IPS DF 19.7 (cell line): ENCODE measurements at regions not wholly inside any gene's neighbourhood (a gene's known extent, or its start where the extent isn't known, plus 50 kb on each side); places are given as distances from the start of the nearest gene placed in this dataset.
"Not testable (repeated sequence)": the region's sequence is repeated elsewhere in the genome, so short reads cannot be mapped to it uniquely, and the experiment has no call there.

Source experiments
- DNase-seq: peaks from one replicate; pipeline ENCODE4 v3.0.0-alpha.2; 2013; ENCODE audit warnings: low read depth, low spot score

DNA sequence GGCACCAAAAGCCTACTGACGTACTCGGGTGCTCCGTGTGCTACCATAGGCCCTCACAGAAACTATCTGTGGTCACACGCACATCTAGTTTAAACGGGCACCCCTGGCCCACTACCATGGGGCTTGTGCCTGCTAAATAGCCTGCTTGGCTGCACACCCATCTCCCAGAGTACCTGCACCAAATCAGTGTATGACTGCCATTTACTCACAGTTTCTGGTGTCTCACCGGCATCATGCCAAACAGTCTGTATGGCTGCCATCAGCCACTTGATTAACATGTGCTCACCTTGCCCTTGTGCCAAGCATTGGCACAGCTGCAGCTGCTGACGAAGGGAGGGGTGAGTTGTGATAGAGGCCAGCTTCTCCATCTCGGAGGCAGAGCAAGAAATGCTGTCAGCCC lies 232.7 kb downstream of the IGSF11 start:
- no peak for DNase-seq

- no peak for DNase-seq
Observed at GRCh38 chr3:118802325-118803095, 232.1 kb downstream of the IGSF11 start.

DNA sequence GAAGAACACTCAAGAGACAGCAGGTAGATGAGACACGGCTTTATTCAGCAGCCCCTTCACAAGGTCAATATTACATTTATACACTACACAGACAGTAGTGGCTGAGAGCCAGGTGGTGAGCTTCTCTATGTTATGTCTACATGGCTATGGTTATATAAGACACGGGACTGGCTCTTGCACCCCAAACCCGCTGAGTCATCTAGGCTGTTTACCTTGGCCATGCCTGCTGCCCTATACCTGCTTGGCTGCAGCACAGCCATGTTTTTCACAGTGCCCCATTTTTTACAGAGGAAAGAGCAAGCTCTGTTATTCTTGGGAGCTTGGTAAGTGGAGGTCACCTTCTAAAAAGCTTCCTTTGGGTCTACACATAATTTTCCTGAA lies 231.6 kb downstream of the IGSF11 start:
- DNase-seq = no peak

- DNase-seq = no peak
Observed at GRCh38 chr3:118805007-118805406, 229.6 kb downstream of the IGSF11 start.

GRCh38 chr3:118806423-118806822 lies 228.2 kb downstream of the IGSF11 start:
- DNase-seq = no peak

- not testable (repeated sequence) for DNase-seq
Observed at GRCh38 chr3:118807349-118807748, 227.3 kb downstream of the IGSF11 start.

DNA sequence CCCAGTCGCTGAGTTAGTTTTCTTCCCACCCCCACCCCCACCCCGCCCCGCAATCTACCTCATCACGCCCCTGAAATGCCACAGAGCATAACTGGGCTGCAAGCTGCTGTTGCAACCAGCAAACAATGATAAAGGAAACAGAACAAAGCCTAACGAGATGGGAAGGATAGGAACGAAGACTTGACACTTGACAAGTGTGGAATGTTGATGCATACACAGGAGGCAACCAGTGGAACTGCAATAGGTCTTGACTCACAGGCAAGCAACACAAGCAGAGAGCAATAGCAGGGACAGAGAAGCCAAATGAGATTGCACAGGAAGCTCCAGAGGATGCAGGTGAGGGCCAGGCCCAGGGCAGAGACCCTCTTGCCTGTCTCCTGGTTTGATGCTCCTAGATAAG lies 225.9 kb downstream of the IGSF11 start:
- DNase-seq = no peak

- no peak for DNase-seq
Observed at GRCh38 chr3:118809696-118810498, 224.7 kb downstream of the IGSF11 start.

DNA sequence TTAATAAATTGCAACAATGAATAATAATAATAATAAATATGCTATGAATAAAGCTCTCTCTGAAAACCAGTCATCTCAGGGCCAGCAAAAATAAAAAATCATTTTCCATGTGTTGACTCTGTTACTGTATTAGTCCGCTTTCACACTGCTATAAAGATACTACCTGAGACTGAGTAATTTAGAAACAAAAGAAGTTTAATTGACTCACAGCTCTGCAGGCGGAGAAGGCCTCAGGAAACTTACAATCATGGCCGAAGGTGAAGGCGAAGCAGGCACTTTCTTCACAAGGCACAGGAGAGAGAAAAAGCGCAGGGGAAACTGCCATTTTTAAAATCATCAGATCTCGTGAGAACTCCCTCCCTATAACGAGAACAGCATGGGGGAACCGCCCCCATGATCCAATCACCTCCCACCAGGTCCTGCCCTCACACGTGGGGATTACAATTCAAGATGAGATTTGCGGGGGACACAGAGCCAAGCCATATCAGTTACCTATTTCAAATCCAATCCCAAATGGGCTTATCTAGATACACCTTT lies 224.1 kb downstream of the IGSF11 start:
- no peak for DNase-seq

- no peak for DNase-seq
Observed at GRCh38 chr3:118811236-118811732, 223.4 kb downstream of the IGSF11 start.

- DNase-seq = no peak
Observed at GRCh38 chr3:118813472-118813871, 221.2 kb downstream of the IGSF11 start.

- no peak for DNase-seq
Observed at GRCh38 chr3:118817748-118818165, 216.9 kb downstream of the IGSF11 start.

DNA sequence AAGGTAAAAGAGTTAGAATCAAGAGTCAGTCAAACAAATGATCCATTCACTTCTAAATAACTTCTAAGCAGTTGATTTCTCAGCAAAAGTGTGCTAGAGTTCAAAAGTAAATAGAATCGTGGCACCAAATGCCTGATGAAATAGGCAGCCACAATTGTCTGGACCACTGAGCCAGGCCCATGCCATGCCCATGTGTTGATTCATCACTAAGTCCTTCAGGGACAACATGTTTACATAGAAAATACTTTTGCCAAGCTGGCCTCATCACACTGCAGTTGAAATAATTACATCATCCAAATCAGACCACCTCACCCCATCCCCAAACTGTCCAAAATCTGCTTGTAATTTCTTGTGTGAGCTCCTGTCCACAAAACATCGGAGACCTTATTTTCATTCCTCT lies 216.3 kb downstream of the IGSF11 start:
- DNase-seq = no peak

GRCh38 chr3:118823626-118824025 lies 211.0 kb downstream of the IGSF11 start:
- DNase-seq = no peak

GRCh38 chr3:118827446-118827845 lies 207.2 kb downstream of the IGSF11 start:
- no peak for DNase-seq

DNA sequence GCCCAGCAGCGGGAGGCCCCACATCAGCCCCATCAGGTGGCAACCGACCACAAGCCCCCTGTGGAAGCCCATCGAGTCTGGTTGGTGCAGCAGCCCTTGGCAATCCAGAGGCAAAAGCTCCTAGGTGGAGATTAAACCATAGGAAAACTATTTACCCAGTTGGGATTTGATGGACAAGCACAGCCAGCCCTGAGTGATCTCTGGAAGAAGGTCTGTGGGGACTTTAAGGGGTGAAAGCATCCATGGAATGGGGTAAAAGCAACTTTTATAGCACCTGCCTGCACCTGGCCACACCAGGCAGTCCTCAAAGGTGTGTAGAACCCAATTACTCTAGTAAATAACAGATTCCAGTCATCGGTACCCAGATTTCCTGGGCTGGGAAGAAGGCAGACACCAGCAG lies 206.3 kb downstream of the IGSF11 start:
- no peak for DNase-seq

DNA sequence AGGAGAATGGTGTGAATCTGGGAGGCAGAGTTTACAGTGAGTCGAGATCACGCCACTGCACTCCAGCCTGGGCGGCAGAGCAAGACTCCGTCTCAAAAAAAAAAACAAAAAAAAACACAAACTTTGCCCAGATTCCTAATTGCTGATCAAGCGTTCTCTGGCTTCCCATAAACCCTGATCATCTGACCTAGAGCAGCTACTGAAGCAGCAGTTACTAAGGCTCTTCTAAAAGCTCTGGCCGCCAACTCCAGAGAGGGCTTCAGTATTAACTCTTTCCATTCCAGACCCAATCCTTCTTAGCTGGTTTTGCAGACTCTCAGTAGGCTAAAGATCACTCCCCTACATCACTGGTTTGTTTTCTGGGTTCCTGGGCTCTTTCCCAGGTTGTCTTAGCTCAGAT lies 201.6 kb downstream of the IGSF11 start:
- DNase-seq = no peak

DNA sequence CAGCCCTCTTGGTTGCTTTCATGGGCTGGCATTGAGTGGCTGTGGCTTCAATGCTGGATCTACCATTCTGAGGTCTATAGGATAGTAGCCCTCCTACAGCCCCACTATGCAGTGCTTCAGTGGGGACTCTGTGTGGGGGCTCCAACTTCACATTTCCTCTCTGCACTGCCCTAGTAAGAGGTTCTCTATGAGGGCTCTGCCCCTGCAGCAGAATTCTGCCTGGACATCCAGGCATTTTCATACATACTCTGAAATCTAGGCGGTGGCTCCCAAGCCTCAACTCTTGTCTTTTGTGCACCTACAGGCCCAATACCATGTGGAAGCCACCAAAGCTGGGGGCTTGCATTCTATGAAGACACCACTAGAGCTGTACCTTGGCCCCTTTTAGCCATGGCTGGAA lies 195.8 kb downstream of the IGSF11 start:
- no peak for DNase-seq

GRCh38 chr3:118842147-118842863 lies 192.3 kb downstream of the IGSF11 start:
- DNase-seq = no peak

DNA sequence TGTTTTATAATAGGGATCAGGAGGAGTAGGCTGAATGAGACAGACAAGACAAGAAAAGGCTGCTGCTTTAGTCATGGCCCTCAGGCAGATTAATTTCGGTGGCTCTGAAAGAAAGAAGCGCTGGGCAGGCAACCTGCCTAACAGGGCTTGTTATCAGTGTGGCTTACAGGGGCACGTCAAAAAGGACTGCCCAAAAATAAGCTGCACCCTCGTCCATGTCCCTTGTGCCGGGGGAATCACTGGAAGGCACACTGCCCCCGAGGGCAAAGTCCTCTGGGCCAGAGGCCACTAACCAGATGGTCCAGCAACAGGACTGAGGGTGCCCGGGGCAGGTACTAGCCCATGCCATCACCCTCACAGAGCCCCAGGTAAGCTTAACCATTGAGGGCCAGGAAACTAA lies 188.5 kb downstream of the IGSF11 start:
- DNase-seq = no peak
